ENCODE measurements at regions not wholly inside any gene's neighbourhood (a gene's known extent, or its start where the extent isn't known, plus 50 kb on each side); places are given as distances from the start of the nearest gene placed in this dataset.

- Histone ChIP-seq H3K4me1 (peaks cover 7 to 23% (median 14%) of the 10 kb centered on the region in 9 donors), H3K27ac (no peak overlapping the region), H3K36me3 (no peaks in the 10 kb centered on the region), H3K9me3 (no peaks in the 10 kb centered on the region), H3K27me3 (no peaks in the 10 kb centered on the region), H3K4me3 (no peak overlapping the region)
- TF ChIP-seq CTCF (IDR thresholded peaks at IDR 0.05) = no peak
- 96 to 98% methylated on average over 7 of the region's 7 CpGs for WGBS, 2 donors
- intact Hi-C loops (cut with DNase I) = loop anchor here in 2 of 10 donors (5.0 kb wide), 2 partner anchors 37 to 47 kb away; no protein-coding TSS in a partner anchor
- no peak for DNase-seq
- ATAC-seq = no peak
Observed at GRCh38 chr2:43034921-43035320, 191.5 kb downstream of the ZFP36L2 start.

- 95 to 97% methylated on average over 2 of the region's 2 CpGs for WGBS, 2 donors
- Histone ChIP-seq H3K27me3 (no peaks in the 10 kb centered on the region), H3K9me3 (no peaks in the 10 kb centered on the region), H3K27ac (no peak overlapping the region), H3K4me3 (no peak overlapping the region), H3K4me1 (peaks cover 7 to 23% (median 14%) of the 10 kb centered on the region in 9 donors), H3K36me3 (no peaks in the 10 kb centered on the region)
- DNase-seq = no peak
- ATAC-seq = no peak
- no peak for TF ChIP-seq CTCF (IDR thresholded peaks at IDR 0.05)
- intact Hi-C loops (cut with DNase I) = loop anchor here in 2 of 10 donors (5.0 kb wide), 2 partner anchors 38 to 48 kb away; no protein-coding TSS in a partner anchor
Observed at GRCh38 chr2:43034242-43034619, 192.2 kb downstream of the ZFP36L2 start.

GRCh38 chr2:43033466-43034241 is 192.8 kb downstream of the ZFP36L2 start:
- intact Hi-C loops (cut with DNase I) = loop anchor here in 2 of 10 donors (5.0 kb wide), 2 partner anchors 39 to 49 kb away; no protein-coding TSS in a partner anchor
- WGBS, 2 donors = 93 to 98% methylated on average over 13 of the region's 13 CpGs
- H3K27me3 ChIP-seq = no peaks in the 10 kb centered on the region
- TF ChIP-seq CTCF (IDR thresholded peaks at IDR 0.05) = no peak
- ATAC-seq (no peak), DNase-seq (no peak)
- H3K36me3 ChIP-seq = no peaks in the 10 kb centered on the region
- no peaks in the 10 kb centered on the region for H3K9me3 ChIP-seq
- peaks cover 7 to 23% (median 14%) of the 10 kb centered on the region in 9 donors for H3K4me1 ChIP-seq
- H3K4me3 ChIP-seq = no peak overlapping the region
- H3K27ac ChIP-seq = peak overlapping the region in 6 of 10 donors; percentile 38 to 79 (median 74)

GRCh38 chr2:43033016-43033270 is 193.5 kb downstream of the ZFP36L2 start:
- intact Hi-C loops (cut with DNase I) = loop anchor here in 2 of 10 donors (5.0 kb wide), 2 partner anchors 39 to 49 kb away; no protein-coding TSS in a partner anchor
- 70 to 81% methylated on average over 7 of the region's 7 CpGs for WGBS, 2 donors
- H3K36me3 ChIP-seq = no peaks in the 10 kb centered on the region

More at GRCh38 chr2:43033016-43033270, 193.5 kb downstream of the ZFP36L2 start:
- no peak for TF ChIP-seq CTCF (IDR thresholded peaks at IDR 0.05)
- ATAC-seq = peak in 2 of 8 donors; percentile 8 to 27
- Histone ChIP-seq H3K27me3 (no peaks in the 10 kb centered on the region), H3K9me3 (no peaks in the 10 kb centered on the region), H3K27ac (peak overlapping the region; percentile 21 to 79 (median 72)), H3K4me1 (peaks cover 7 to 23% (median 14%) of the 10 kb centered on the region in 9 donors), H3K4me3 (no peak overlapping the region)
- DNase-seq = no peak

Data from heart right ventricle (tissue), 16 donors.